Tibial nerve (tissue), 4 donors: ENCODE measurements at regions not wholly inside any gene's neighbourhood (a gene's known extent, or its start where the extent isn't known, plus 50 kb on each side); places are given as distances from the start of the nearest gene placed in this dataset.

Source experiments
- CTCF ChIP-seq, 5 experiments: fragments of 200-600 bp in 3 of 5; fragments of 450-650 bp in 2 of 5; sonication (generic) in 3 of 5; IDR thresholded peaks; one replicate each; pipeline ENCODE4 v1.5.1; 2016 to 2019; ENCODE audit warnings: antibody characterized with exemption in 5 of 5, mild to moderate bottlenecking in 3 of 5, moderate library complexity in 2 of 5
- EP300 ChIP-seq, 2 donors: sonication (generic); formaldehyde crosslinking; IDR thresholded peaks; one replicate each; pipeline ENCODE4 v1.6.1; 2017; ENCODE audit warnings: antibody characterized with exemption in 2 of 2, mild to moderate bottlenecking in 1 of 2

GRCh38 chr17:77371117-77371887 lies 230.5 kb downstream of the SEC14L1 start:
- TF ChIP-seq CTCF (IDR thresholded peaks at IDR 0.05) (no peak), EP300 (IDR thresholded peaks at IDR 0.05) (no peak)
